AG09309 (cell line): ENCODE measurements at regions not wholly inside any gene's neighbourhood (a gene's known extent, or its start where the extent isn't known, plus 50 kb on each side); places are given as distances from the start of the nearest gene placed in this dataset.

Experiments
- DNase-seq: peaks from one replicate; pipeline ENCODE4 v3.0.0-alpha.2; 2010; ENCODE audit warnings: low read depth
- H3K4me3 ChIP-seq: 2 replicates; pipeline ENCODE4 v1.5.1; 2011; ENCODE audit warnings: mild to moderate bottlenecking, low read depth, low read length, moderate library complexity; ENCODE audit not compliant: control insufficient read depth
- TF ChIP-seq, protein P1 (sequence below): IDR thresholded peaks from 2 replicates; pipeline ENCODE4 v1.5.1; 2011; ENCODE audit warnings: mild to moderate bottlenecking, low read depth, low read length, inconsistent platforms; ENCODE audit not compliant: insufficient read depth, control insufficient read depth; ENCODE audit errors: missing control alignments

DNA sequence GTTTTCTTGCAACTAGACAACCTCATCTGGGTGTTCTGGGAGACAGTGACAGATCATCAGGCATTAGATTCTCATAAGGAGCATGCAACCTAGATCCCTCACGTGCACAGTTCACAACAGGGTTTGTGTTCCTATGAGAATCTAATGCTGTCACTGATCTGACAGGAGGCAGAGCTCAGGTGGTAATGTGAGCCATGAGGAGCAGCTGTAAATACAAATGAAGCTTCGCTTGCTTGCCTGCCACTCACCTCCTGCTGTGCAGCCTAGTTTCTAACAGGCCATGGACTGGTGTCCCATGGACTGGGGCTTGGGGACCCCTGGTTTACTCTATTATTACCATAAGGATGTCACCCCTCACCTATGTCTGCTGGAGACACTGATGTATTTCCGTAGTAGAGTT, 166.8 kb downstream of the PSAT1 start:
- TF ChIP-seq, protein P1, sequence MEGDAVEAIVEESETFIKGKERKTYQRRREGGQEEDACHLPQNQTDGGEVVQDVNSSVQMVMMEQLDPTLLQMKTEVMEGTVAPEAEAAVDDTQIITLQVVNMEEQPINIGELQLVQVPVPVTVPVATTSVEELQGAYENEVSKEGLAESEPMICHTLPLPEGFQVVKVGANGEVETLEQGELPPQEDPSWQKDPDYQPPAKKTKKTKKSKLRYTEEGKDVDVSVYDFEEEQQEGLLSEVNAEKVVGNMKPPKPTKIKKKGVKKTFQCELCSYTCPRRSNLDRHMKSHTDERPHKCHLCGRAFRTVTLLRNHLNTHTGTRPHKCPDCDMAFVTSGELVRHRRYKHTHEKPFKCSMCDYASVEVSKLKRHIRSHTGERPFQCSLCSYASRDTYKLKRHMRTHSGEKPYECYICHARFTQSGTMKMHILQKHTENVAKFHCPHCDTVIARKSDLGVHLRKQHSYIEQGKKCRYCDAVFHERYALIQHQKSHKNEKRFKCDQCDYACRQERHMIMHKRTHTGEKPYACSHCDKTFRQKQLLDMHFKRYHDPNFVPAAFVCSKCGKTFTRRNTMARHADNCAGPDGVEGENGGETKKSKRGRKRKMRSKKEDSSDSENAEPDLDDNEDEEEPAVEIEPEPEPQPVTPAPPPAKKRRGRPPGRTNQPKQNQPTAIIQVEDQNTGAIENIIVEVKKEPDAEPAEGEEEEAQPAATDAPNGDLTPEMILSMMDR, result no peak
- no peak overlapping the region for H3K4me3 ChIP-seq
- no peak for DNase-seq

- TF ChIP-seq, protein P1, result no peak
- no peak for DNase-seq
- H3K4me3 ChIP-seq, result no peak overlapping the region
Measured at GRCh38 chr9:78468231-78468630, 171.3 kb downstream of the PSAT1 start.

GRCh38 chr9:78468974-78469576, 172.2 kb downstream of the PSAT1 start:
- no peak overlapping the region for H3K4me3 ChIP-seq
- no peak for DNase-seq
- TF ChIP-seq, protein P1, result no peak

GRCh38 chr9:78470216-78470615, 173.3 kb downstream of the PSAT1 start:
- DNase-seq, result no peak
- H3K4me3 ChIP-seq, result no peak overlapping the region
- TF ChIP-seq, protein P1, result no peak

- DNase-seq, result no peak
- TF ChIP-seq, protein P1, result no peak
- H3K4me3 ChIP-seq, result no peak overlapping the region
Measured at GRCh38 chr9:78470741-78471140, 173.8 kb downstream of the PSAT1 start.

GRCh38 chr9:78472111-78472510, 175.2 kb downstream of the PSAT1 start:
- no peak overlapping the region for H3K4me3 ChIP-seq
- no peak for DNase-seq
- TF ChIP-seq, protein P1, result no peak

- no peak overlapping the region for H3K4me3 ChIP-seq
- TF ChIP-seq, protein P1, result no peak
- no peak for DNase-seq
Measured at GRCh38 chr9:78479441-78479840, 182.5 kb downstream of the PSAT1 start.
